ENCODE measurements at regions not wholly inside any gene's neighbourhood (a gene's known extent, or its start where the extent isn't known, plus 50 kb on each side); places are given as distances from the start of the nearest gene placed in this dataset.

- H3K4me3 ChIP-seq: no peak overlapping the region
- H3K27ac ChIP-seq: no peak overlapping the region
- DNase-seq (ENCODE audit: low spot score): no peak
- TF ChIP-seq CTCF (IDR thresholded peaks at IDR 0.05): no peak
Observed at GRCh38 chr5:171681677-171682076, 103.9 kb upstream of the SMIM23 start.

GRCh38 chr5:171682801-171683200, 102.8 kb upstream of the SMIM23 start:
- Histone ChIP-seq H3K4me3 (no peak overlapping the region), H3K27ac (no peak overlapping the region)
- DNase-seq (ENCODE audit: low spot score): no peak
- no peak for TF ChIP-seq CTCF (IDR thresholded peaks at IDR 0.05)

- no peak for DNase-seq (ENCODE audit: low spot score)
- Histone ChIP-seq H3K27ac (no peak overlapping the region), H3K4me3 (no peak overlapping the region)
- TF ChIP-seq CTCF (IDR thresholded peaks at IDR 0.05): no peak
Observed at GRCh38 chr5:171684169-171684568, 101.4 kb upstream of the SMIM23 start.

- no peak overlapping the region for H3K4me3 ChIP-seq
- no peak for DNase-seq (ENCODE audit: low spot score)
- TF ChIP-seq CTCF (IDR thresholded peaks at IDR 0.05): no peak
- H3K27ac ChIP-seq: no peak overlapping the region
Observed at GRCh38 chr5:171688696-171689495, 96.7 kb upstream of the SMIM23 start.

- Histone ChIP-seq H3K4me3 (no peak overlapping the region), H3K27ac (no peak overlapping the region)
- no peak for TF ChIP-seq CTCF (IDR thresholded peaks at IDR 0.05)
- DNase-seq (ENCODE audit: low spot score): no peak
Observed at GRCh38 chr5:171689853-171690417, 95.7 kb upstream of the SMIM23 start.

GRCh38 chr5:171692107-171692506, 93.5 kb upstream of the SMIM23 start:
- H3K27ac ChIP-seq: no peak overlapping the region
- no peak overlapping the region for H3K4me3 ChIP-seq
- DNase-seq (ENCODE audit: low spot score): no peak
- TF ChIP-seq CTCF (IDR thresholded peaks at IDR 0.05): no peak

- H3K27ac ChIP-seq: no peak overlapping the region
- no peak for DNase-seq (ENCODE audit: low spot score)
- H3K4me3 ChIP-seq: no peak overlapping the region
- TF ChIP-seq CTCF (IDR thresholded peaks at IDR 0.05): no peak
Observed at GRCh38 chr5:171692936-171693335, 92.7 kb upstream of the SMIM23 start.

All from coronary artery (tissue), 2 donors.